HG03432 (cell line): ENCODE measurements at regions not wholly inside any gene's neighbourhood (a gene's known extent, or its start where the extent isn't known, plus 50 kb on each side); places are given as distances from the start of the nearest gene placed in this dataset.

Experiments
- ATAC-seq: cut with Tn5 transposase; IDR thresholded peaks from one replicate; pipeline ENCODE4 v1.9.1; 2021; ENCODE audit warnings: mild to moderate bottlenecking, moderate library complexity; ENCODE audit not compliant: unreplicated experiment

GRCh38 chr4:59973492-59973891 lies 1226.6 kb upstream of the ADGRL3 start:
- ATAC-seq: no peak

DNA sequence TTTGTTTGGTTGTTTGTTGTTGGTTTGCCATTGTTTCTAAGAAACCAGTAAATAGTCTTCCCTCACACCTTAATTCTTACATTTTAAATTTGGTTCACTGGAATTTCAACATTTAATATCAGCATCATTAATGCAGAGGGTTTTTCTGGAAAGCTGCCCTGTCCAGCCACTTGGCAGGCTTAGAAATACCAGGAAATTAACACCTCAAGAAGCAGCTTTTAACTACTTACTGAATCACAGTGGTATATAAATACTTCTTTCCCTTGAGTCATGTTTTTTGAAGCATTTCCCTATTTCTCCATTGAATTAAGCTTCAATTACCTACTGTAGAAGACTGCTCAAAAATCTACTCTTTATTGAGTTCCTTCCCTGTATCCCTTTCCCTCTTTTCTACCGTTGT lies 1221.1 kb upstream of the ADGRL3 start:
- ATAC-seq: no peak

DNA sequence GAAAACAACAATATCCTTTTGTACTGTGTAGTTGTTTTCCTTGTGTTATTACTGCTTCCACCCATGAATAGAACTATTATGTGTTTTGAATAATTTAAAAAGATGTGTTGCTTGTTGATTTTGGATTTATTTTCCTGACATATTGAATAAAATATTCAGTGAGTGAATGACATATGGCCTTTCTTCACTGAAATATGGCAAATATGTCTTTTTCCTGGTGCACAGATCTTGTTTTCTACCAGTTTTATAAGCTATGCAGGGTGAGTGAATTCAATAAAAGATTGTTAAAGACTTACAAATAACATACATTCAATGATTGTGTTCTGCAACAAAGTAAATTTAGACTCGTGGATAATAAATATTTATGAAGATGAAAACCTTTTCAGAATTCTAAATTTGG lies 1216.3 kb upstream of the ADGRL3 start:
- no peak for ATAC-seq

DNA sequence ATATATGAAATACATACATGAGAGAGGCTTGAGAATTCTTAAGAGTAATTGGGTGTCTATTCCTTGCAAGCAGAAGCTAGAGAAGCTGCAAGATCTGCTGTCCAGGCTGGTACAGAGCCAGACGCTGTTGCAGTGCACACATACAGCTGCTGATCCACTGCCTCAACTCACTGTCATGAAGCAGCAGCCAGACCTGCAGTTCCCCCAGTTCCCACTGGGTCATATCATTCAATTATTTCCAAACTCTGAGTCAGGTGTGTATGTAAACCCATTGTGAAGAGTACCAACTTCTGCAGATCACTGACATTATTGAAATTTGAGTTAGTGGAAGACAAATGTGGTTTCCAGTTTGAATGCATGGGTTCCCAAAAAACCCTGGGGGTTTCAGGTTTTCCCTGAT lies 1212.8 kb upstream of the ADGRL3 start:
- no peak for ATAC-seq

- ATAC-seq: no peak
Measured at GRCh38 chr4:59994118-59994517, 1206.0 kb upstream of the ADGRL3 start.

DNA sequence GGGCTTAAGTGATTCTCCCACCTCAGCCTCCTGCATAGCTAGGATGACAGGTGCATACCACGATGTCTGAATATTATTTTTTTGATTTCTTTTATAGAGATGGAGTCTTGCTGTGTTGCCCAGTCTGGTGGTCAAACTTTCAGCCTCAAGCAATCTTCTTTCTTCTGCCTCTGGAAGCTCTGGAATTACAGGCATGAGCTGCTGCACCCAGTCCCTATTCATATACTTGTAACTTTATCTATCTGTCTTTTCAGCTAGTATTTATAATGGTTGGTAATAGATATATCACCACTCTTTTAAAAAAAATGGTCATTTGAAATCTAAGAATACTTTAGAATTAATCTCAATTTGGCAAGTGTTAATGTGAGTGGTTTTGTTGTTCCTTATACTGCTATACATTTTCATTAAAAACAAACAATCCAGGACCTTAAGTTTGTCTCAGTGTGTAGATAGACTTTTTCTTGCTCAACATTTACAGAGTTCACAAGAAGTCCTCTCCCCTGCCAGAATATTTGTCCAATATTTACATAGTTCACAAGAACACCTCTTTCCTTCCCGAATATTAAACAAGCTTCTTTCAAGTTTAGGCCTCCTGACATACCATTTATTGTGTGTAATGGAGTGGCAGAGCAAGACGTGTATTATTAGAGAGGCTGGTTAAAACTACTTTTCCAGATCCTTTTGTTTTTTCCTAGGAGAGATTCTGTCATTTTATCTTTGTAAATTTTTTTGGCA lies 1197.4 kb upstream of the ADGRL3 start:
- ATAC-seq: no peak

DNA sequence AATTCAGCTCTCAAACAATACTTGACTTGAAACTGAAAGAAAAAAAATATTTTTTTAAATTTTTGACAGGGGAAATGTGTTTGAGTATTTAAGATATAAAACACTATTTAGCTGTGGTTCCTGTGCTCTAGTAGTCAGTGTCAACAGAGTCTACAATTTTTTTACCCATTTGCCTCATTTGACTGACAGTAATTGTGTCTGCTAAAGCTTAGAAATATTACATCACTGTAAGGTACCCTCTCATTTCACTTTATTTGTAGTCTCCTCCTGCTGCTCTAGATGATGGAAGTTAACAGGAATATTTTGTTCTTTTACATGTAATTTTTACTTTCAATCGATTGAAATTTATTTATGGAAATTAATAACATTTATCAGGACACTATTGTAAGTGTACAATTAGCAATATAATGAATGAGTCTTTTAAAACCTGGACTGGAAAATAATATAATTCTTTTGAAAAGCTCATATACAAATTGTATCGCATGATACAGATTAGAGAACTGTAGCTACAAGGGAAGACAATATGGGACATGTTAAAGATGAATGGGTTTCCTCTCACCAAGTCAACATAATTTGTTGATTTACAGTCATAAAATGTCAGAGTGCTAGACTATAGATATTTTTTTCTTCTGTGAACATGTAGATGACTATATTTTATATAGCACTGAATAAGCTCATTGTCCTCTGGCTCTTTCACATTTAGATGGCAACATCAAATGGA lies 1186.5 kb upstream of the ADGRL3 start:
- no peak for ATAC-seq

- no peak for ATAC-seq
Measured at GRCh38 chr4:60016971-60017370, 1183.2 kb upstream of the ADGRL3 start.

- no peak for ATAC-seq
Measured at GRCh38 chr4:60019180-60019579, 1180.9 kb upstream of the ADGRL3 start.

- ATAC-seq: no peak
Measured at GRCh38 chr4:60019946-60020345, 1180.2 kb upstream of the ADGRL3 start.

DNA sequence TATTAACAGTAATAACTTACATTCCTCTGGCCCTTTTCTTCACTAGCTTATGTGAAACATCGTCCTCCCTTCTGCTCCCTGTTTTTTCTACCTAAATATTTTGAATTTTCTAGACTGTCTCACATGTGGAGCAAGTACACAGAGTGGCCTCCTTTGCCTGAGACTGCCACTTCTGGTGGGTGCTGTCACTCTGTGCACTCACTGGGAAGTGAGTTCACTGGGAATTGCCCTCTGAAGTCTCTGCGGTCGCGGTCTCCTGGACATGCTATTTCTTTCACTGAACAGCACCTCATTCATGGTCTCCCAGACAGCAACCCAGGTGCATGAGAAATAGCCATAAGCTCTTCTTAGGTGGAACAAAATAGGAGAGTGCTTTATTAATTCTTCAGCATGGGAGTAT lies 1179.7 kb upstream of the ADGRL3 start:
- ATAC-seq: no peak

- no peak for ATAC-seq
Measured at GRCh38 chr4:60033826-60034225, 1166.3 kb upstream of the ADGRL3 start.

GRCh38 chr4:60034361-60034760 lies 1165.8 kb upstream of the ADGRL3 start:
- ATAC-seq: no peak

GRCh38 chr4:60039908-60040307 lies 1160.2 kb upstream of the ADGRL3 start:
- ATAC-seq: no peak

DNA sequence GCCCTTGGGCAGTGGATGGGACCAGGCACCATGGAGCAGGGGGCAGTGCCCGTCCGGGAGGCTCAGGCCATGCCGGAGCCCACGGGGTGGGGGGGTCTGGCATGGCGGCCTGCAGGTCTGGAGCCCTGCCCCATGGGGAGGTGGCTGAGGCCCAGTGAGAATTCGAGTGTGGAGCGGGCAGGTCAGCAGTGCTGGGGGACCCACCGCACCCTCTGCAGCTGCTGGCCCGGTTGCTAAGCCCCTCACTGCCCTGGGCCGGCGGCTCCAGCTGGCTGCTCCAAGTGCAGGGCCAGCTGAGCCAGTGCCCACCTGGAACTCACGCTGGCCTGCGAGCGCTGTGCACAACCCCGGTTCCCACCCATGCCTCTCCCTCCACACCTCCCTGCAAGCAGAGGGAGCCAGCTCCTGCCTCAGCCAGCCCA lies 1157.9 kb upstream of the ADGRL3 start:
- no peak for ATAC-seq

DNA sequence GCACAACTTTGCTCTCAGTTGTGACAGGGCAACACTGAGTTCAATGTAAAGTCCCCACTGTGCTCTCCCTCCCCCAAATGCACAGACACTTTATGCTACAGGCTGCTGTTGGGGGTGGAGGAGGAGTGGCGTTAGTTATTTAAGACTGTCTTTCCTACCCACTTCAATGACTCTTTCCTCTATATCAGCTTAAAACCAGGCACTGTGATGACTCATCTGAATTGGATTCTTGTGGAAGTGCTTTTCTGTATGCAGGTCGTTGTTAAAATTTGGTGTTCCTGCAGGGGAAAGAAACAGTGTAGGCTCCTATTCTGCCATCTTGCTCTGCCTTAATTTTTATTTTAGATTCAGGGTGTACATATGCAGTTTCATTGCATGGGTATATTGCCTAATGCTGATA lies 1157.2 kb upstream of the ADGRL3 start:
- ATAC-seq: no peak

- no peak for ATAC-seq
Measured at GRCh38 chr4:60078984-60079383, 1121.1 kb upstream of the ADGRL3 start.

- no peak for ATAC-seq
Measured at GRCh38 chr4:60081839-60082238, 1118.3 kb upstream of the ADGRL3 start.

- no peak for ATAC-seq
Measured at GRCh38 chr4:60088807-60089486, 1111.2 kb upstream of the ADGRL3 start.

DNA sequence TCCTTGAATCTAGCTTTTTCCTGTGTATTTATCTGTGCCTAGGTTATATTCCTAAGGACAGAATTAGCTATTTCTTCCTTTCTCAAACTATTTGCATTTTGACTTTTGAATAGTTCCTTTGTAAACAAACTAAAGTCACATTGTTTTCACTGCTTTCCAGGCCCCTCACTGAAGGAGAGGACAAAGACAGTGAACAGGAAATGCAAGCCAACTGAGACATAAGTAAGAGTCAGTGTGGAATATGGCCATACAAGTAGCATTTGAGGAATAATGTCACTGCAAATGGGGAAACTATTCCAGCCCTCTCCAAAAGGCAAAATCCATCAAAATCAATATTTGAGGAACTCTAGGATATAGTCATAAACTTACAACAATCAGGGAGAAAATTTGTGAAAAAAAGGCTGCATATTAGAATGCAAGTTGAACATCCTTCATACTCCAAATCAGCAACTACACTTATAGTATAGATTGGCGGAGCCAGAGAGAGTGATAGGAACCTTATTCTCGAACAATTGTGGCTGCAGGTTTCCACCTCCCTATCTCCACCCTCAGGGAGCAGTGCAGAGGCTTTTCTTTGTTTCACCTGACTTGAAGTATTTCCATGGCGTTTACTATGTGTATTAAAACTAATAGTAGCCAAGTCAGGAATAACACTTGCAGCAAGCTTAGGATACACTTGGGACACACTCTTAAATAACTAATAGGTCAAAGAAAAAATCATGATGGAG lies 1110.4 kb upstream of the ADGRL3 start:
- no peak for ATAC-seq

- ATAC-seq: no peak
Measured at GRCh38 chr4:60096676-60097075, 1103.5 kb upstream of the ADGRL3 start.
